ENCODE measurements at regions not wholly inside any gene's neighbourhood (a gene's known extent, or its start where the extent isn't known, plus 50 kb on each side); places are given as distances from the start of the nearest gene placed in this dataset.
"Not testable (repeated sequence)": the region's sequence is repeated elsewhere in the genome, so short reads cannot be mapped to it uniquely, and the experiment has no call there.

- not testable (repeated sequence) for TF ChIP-seq CTCF, POLR2A (IDR thresholded peaks at IDR 0.05)
These were observed 648.0 kb upstream of the ALG10B start for GRCh38 chr12:37668557-37668956.

All from lower leg skin (tissue), 3 donors.